DMS79 treated with DMSO at 0.1 percent for 48 hours (cell line): ENCODE measurements at regions not wholly inside any gene's neighbourhood (a gene's known extent, or its start where the extent isn't known, plus 50 kb on each side); places are given as distances from the start of the nearest gene placed in this dataset.

Experiments used
- DNase-seq: peaks from one replicate; lab custom pipeline; 2025; lab: John Stamatoyannopoulos, UW

- DNase-seq = no peak
These were observed 264.8 kb downstream of the TBL1XR1 start for GRCh38 chr3:176932433-176932832.

GRCh38 chr3:176931991-176932390 is 265.3 kb downstream of the TBL1XR1 start:
- DNase-seq = no peak

GRCh38 chr3:176930942-176931341 is 266.3 kb downstream of the TBL1XR1 start:
- no peak for DNase-seq

- no peak for DNase-seq
These were observed 268.7 kb downstream of the TBL1XR1 start for GRCh38 chr3:176928582-176928931.

GRCh38 chr3:176927706-176928581 is 269.3 kb downstream of the TBL1XR1 start:
- peak; percentile 36 for DNase-seq

GRCh38 chr3:176927280-176927679 is 270.0 kb downstream of the TBL1XR1 start:
- DNase-seq = no peak

GRCh38 chr3:176926688-176927087 is 270.6 kb downstream of the TBL1XR1 start:
- no peak for DNase-seq

GRCh38 chr3:176926034-176926433 is 271.2 kb downstream of the TBL1XR1 start:
- DNase-seq = no peak

GRCh38 chr3:176920766-176921160 is 276.5 kb downstream of the TBL1XR1 start:
- DNase-seq = peak; percentile 89

- DNase-seq = peak; percentile 89
These were observed 277.2 kb downstream of the TBL1XR1 start for GRCh38 chr3:176919836-176920765.

GRCh38 chr3:176916777-176917176 is 280.5 kb downstream of the TBL1XR1 start:
- peak; percentile 80 for DNase-seq

GRCh38 chr3:176914764-176915163 is 282.5 kb downstream of the TBL1XR1 start:
- DNase-seq = no peak

GRCh38 chr3:176911579-176911978 is 285.7 kb downstream of the TBL1XR1 start:
- DNase-seq = no peak

- DNase-seq = no peak
These were observed 288.2 kb downstream of the TBL1XR1 start for GRCh38 chr3:176909044-176909443.

- DNase-seq = peak; percentile 55
These were observed 291.0 kb downstream of the TBL1XR1 start for GRCh38 chr3:176906046-176906905.

GRCh38 chr3:176905331-176905730 is 292.0 kb downstream of the TBL1XR1 start:
- DNase-seq = no peak

- DNase-seq = no peak
These were observed 292.8 kb downstream of the TBL1XR1 start for GRCh38 chr3:176904506-176904905.

GRCh38 chr3:176896640-176897039 is 300.6 kb downstream of the TBL1XR1 start:
- DNase-seq = no peak

- DNase-seq = no peak
These were observed 301.1 kb downstream of the TBL1XR1 start for GRCh38 chr3:176896165-176896564.

GRCh38 chr3:176879710-176880109 is 317.6 kb downstream of the TBL1XR1 start:
- DNase-seq = no peak

GRCh38 chr3:176873261-176873660 is 324.0 kb downstream of the TBL1XR1 start:
- no peak for DNase-seq

- DNase-seq = peak; percentile 16
These were observed 324.5 kb downstream of the TBL1XR1 start for GRCh38 chr3:176872771-176873209.
